GM12891 (cell line): ENCODE measurements at regions not wholly inside any gene's neighbourhood (a gene's known extent, or its start where the extent isn't known, plus 50 kb on each side); places are given as distances from the start of the nearest gene placed in this dataset.

Source experiments
- POLR2A ChIP-seq: IDR thresholded peaks from 2 replicates; pipeline ENCODE4 v1.6.1; 2011; ENCODE audit warnings: low read depth, low read length, control low read depth
- POLR2AphosphoS5 ChIP-seq: IDR thresholded peaks from 2 replicates; pipeline ENCODE4 v1.6.1; 2011; ENCODE audit warnings: low read depth, low read length, control low read depth
- POU2F2 ChIP-seq: IDR thresholded peaks from 2 replicates; pipeline ENCODE4 v1.6.1; 2011; ENCODE audit warnings: low read depth, mild to moderate bottlenecking, control low read depth, low read length, moderate library complexity
- SPI1 ChIP-seq: IDR thresholded peaks from 2 replicates; pipeline ENCODE4 v1.6.1; 2011; ENCODE audit warnings: low read depth, low read length, control low read depth
- TAF1 ChIP-seq: IDR thresholded peaks from 2 replicates; pipeline ENCODE4 v1.6.1; 2011; ENCODE audit warnings: low read depth, low read length, control low read depth

GRCh38 chr3:162332344-162332743 lies 835.7 kb downstream of the OTOL1 start:
- TF ChIP-seq POLR2A (no peak), SPI1 (no peak), TAF1 (no peak), POLR2AphosphoS5 (no peak), POU2F2 (no peak)
